Heart left ventricle (tissue), 13 donors: ENCODE measurements at regions not wholly inside any gene's neighbourhood (a gene's known extent, or its start where the extent isn't known, plus 50 kb on each side); places are given as distances from the start of the nearest gene placed in this dataset.

Experiments
- CTCF ChIP-seq, 12 donors: fragments of 200-600 bp; sonication (generic) in 4 of 12; IDR thresholded peaks; one replicate each; pipeline versions ENCODE4 v1.5.0 to v1.8.0; 2018 to 2022; ENCODE audit warnings: antibody characterized with exemption in 12 of 12, mild to moderate bottlenecking in 5 of 12
- POLR2A ChIP-seq, 2 donors: fragments of 450-650 bp; IDR thresholded peaks; one replicate each; pipeline ENCODE4 v1.6.1; 2017; ENCODE audit warnings: antibody characterized with exemption in 2 of 2, mild to moderate bottlenecking in 2 of 2, moderate library complexity in 2 of 2
- donor health status: ischemic (EF 13 %, LVEDD 7.1; RV severe dilation, severe dysfunction).
- donor health status: DM: no; HTN: yes; CAD: no.
- donor health status: DM: no; HTN: no; CAD: no.
- donor health status: ischemic (EF 25% LVEDD 6.9; RV normal size, moderate dysfunction).
- donor health status: ischemic (EF 25% LVEDD 5.7; RV mildly dilated, moderate dysfunction).
- donor health status: ischemic (EF 35%, LVEDD 5.7; RV mildly dilated, moderate dysfunction).
- donor health status: nonischemic (EF 11% LVEDD 7.7; RV severe dilation, severe dysfunction).
- donor health status: DM: yes; HTN: yes; CAD: no.
- donor health status: PGD.
- donor health status: ischemic (EF 29% LVEDD 5.4; RV normal size, mild dysfunction).
- donor health status: nonischemic (EF 23%, LVEDD 6.1; RV moderate dilation, normal function).

GRCh38 chr12:65598688-65599087 is 225.6 kb upstream of the HMGA2 start:
- TF ChIP-seq CTCF (IDR thresholded peaks at IDR 0.05) (no peak), POLR2A (IDR thresholded peaks at IDR 0.05) (no peak)
